DND-41 (cell line): ENCODE measurements at regions not wholly inside any gene's neighbourhood (a gene's known extent, or its start where the extent isn't known, plus 50 kb on each side); places are given as distances from the start of the nearest gene placed in this dataset.

Experiments
- CTCF ChIP-seq: IDR thresholded peaks from 2 replicates; pipeline ENCODE4 v1.5.1; 2012; ENCODE audit warnings: borderline replicate concordance, low read length, moderate library complexity, mild to moderate bottlenecking; ENCODE audit not compliant: poor library complexity, severe bottlenecking; ENCODE audit errors: extremely low read depth
- EZH2 ChIP-seq: IDR thresholded peaks from 3 replicates; pipeline ENCODE4 v1.6.1; 2012; ENCODE audit warnings: borderline replicate concordance, low read depth, mild to moderate bottlenecking, moderate library complexity, low read length, inconsistent platforms; ENCODE audit not compliant: severe bottlenecking

- TF ChIP-seq CTCF (no peak), EZH2 (no peak)
These were observed 135.2 kb upstream of the PDE3A start for GRCh38 chr12:20232931-20233675.
